ENCODE measurements at regions not wholly inside any gene's neighbourhood (a gene's known extent, or its start where the extent isn't known, plus 50 kb on each side); places are given as distances from the start of the nearest gene placed in this dataset.

- DNase-seq (no peak), ATAC-seq (no peak)
- POLR2A ChIA-PET = no interaction called here
- H3K4me3 Mint-ChIP-seq = no peak overlapping the region
- no peaks in the 10 kb centered on the region for H3K27me3 Mint-ChIP-seq
- H3K27ac Mint-ChIP-seq = no peak overlapping the region
- peaks cover 0 to 65% (median 30%) of the 10 kb centered on the region in 9 donors for H3K9me3 Mint-ChIP-seq
- H3K36me3 Mint-ChIP-seq = peaks cover 0 to 21% (median 1%) of the 10 kb centered on the region in 3 donors
- H3K4me1 Mint-ChIP-seq = no peaks in the 10 kb centered on the region
Measured at GRCh38 chr2:21993002-21993401, 869.2 kb downstream of the TDRD15 start.

GRCh38 chr2:21996339-21996738, 872.6 kb downstream of the TDRD15 start:
- no peak for DNase-seq
- Mint-ChIP-seq H3K27me3 (no peaks in the 10 kb centered on the region), H3K4me1 (no peaks in the 10 kb centered on the region), H3K9me3 (peaks cover 0 to 64% (median 21%) of the 10 kb centered on the region in 9 donors), H3K27ac (no peak overlapping the region), H3K36me3 (peaks cover 0 to 14% (median 1%) of the 10 kb centered on the region in 3 donors), H3K4me3 (no peak overlapping the region)
- no peak for ATAC-seq
- POLR2A ChIA-PET = no interaction called here

GRCh38 chr2:21999522-21999921, 875.8 kb downstream of the TDRD15 start:
- Mint-ChIP-seq H3K27me3 (no peaks in the 10 kb centered on the region), H3K27ac (no peak overlapping the region), H3K36me3 (peaks cover 0 to 9% (median 0%) of the 10 kb centered on the region in 3 donors), H3K4me3 (no peak overlapping the region), H3K4me1 (no peaks in the 10 kb centered on the region), H3K9me3 (peaks cover 4 to 50% (median 16%) of the 10 kb centered on the region in 9 donors)
- DNase-seq (no peak), ATAC-seq (no peak)
- POLR2A ChIA-PET = no interaction called here

GRCh38 chr2:22002066-22002465, 878.3 kb downstream of the TDRD15 start:
- POLR2A ChIA-PET = no interaction called here
- no peak for DNase-seq
- Mint-ChIP-seq H3K27ac (no peak overlapping the region), H3K9me3 (peaks cover 4 to 29% (median 13%) of the 10 kb centered on the region in 9 donors), H3K27me3 (no peaks in the 10 kb centered on the region), H3K36me3 (no peaks in the 10 kb centered on the region), H3K4me3 (no peak overlapping the region), H3K4me1 (no peaks in the 10 kb centered on the region)
- no peak for ATAC-seq

GRCh38 chr2:22003270-22003669, 879.5 kb downstream of the TDRD15 start:
- Mint-ChIP-seq H3K4me1 (no peaks in the 10 kb centered on the region), H3K36me3 (no peaks in the 10 kb centered on the region), H3K4me3 (no peak overlapping the region), H3K27me3 (no peaks in the 10 kb centered on the region), H3K9me3 (peaks cover 0 to 25% (median 14%) of the 10 kb centered on the region in 9 donors), H3K27ac (no peak overlapping the region)
- DNase-seq (no peak), ATAC-seq (no peak)
- POLR2A ChIA-PET = no interaction called here

- Mint-ChIP-seq H3K36me3 (no peaks in the 10 kb centered on the region), H3K4me1 (no peaks in the 10 kb centered on the region), H3K4me3 (no peak overlapping the region), H3K9me3 (peaks cover 0 to 22% (median 10%) of the 10 kb centered on the region in 9 donors), H3K27me3 (no peaks in the 10 kb centered on the region), H3K27ac (no peak overlapping the region)
- DNase-seq (no peak), ATAC-seq (no peak)
- POLR2A ChIA-PET = no interaction called here
Measured at GRCh38 chr2:22011048-22011447, 887.3 kb downstream of the TDRD15 start.

GRCh38 chr2:22020091-22020742, 896.4 kb downstream of the TDRD15 start:
- no peaks in the 10 kb centered on the region for H3K27me3 Mint-ChIP-seq
- POLR2A ChIA-PET = no interaction called here
- ATAC-seq (no peak), DNase-seq (no peak)
- H3K4me1 Mint-ChIP-seq = no peaks in the 10 kb centered on the region
- H3K9me3 Mint-ChIP-seq = peaks cover 0 to 14% (median 2%) of the 10 kb centered on the region in 9 donors
- no peak overlapping the region for H3K27ac Mint-ChIP-seq
- H3K4me3 Mint-ChIP-seq = no peak overlapping the region
- H3K36me3 Mint-ChIP-seq = no peaks in the 10 kb centered on the region

GRCh38 chr2:22027345-22028005, 903.7 kb downstream of the TDRD15 start:
- DNase-seq = no peak
- ATAC-seq = no peak
- Mint-ChIP-seq H3K27me3 (no peaks in the 10 kb centered on the region), H3K36me3 (no peaks in the 10 kb centered on the region), H3K27ac (no peak overlapping the region), H3K4me1 (no peaks in the 10 kb centered on the region), H3K4me3 (no peak overlapping the region), H3K9me3 (peaks cover 0 to 10% (median 0%) of the 10 kb centered on the region in 9 donors)
- POLR2A ChIA-PET = no interaction called here

GRCh38 chr2:22035361-22035830, 911.6 kb downstream of the TDRD15 start:
- POLR2A ChIA-PET = no interaction called here
- Mint-ChIP-seq H3K4me1 (no peaks in the 10 kb centered on the region), H3K9me3 (peaks cover 0 to 19% (median 3%) of the 10 kb centered on the region in 9 donors), H3K27me3 (no peaks in the 10 kb centered on the region), H3K4me3 (no peak overlapping the region), H3K27ac (no peak overlapping the region), H3K36me3 (no peaks in the 10 kb centered on the region)
- no peak for DNase-seq
- ATAC-seq = no peak

- POLR2A ChIA-PET = no interaction called here
- Mint-ChIP-seq H3K4me1 (no peaks in the 10 kb centered on the region), H3K9me3 (peaks cover 2 to 18% (median 5%) of the 10 kb centered on the region in 9 donors), H3K27me3 (no peaks in the 10 kb centered on the region), H3K4me3 (no peak overlapping the region), H3K27ac (no peak overlapping the region), H3K36me3 (peaks cover 0 to 3% (median 0%) of the 10 kb centered on the region in 3 donors)
- DNase-seq (no peak), ATAC-seq (no peak)
Measured at GRCh38 chr2:22037274-22037673, 913.5 kb downstream of the TDRD15 start.

- Mint-ChIP-seq H3K9me3 (peaks cover 2 to 27% (median 10%) of the 10 kb centered on the region in 9 donors), H3K4me1 (peaks cover 0 to 2% (median 0%) of the 10 kb centered on the region in 4 donors), H3K36me3 (peaks cover 0 to 5% (median 0%) of the 10 kb centered on the region in 3 donors), H3K27me3 (no peaks in the 10 kb centered on the region), H3K4me3 (no peak overlapping the region), H3K27ac (no peak overlapping the region)
- no peak for ATAC-seq
- POLR2A ChIA-PET = no interaction called here
- no peak for DNase-seq
Measured at GRCh38 chr2:22043784-22044183, 920.0 kb downstream of the TDRD15 start.

- no peak overlapping the region for H3K27ac Mint-ChIP-seq
- ATAC-seq = no peak
- H3K9me3 Mint-ChIP-seq = peaks cover 0 to 17% (median 7%) of the 10 kb centered on the region in 9 donors
- H3K36me3 Mint-ChIP-seq = no peaks in the 10 kb centered on the region
- no peak overlapping the region for H3K4me3 Mint-ChIP-seq
- H3K27me3 Mint-ChIP-seq = no peaks in the 10 kb centered on the region
- DNase-seq = no peak
- POLR2A ChIA-PET = no interaction called here
- no peaks in the 10 kb centered on the region for H3K4me1 Mint-ChIP-seq
Measured at GRCh38 chr2:22055784-22056620, 932.2 kb downstream of the TDRD15 start.

GRCh38 chr2:22056621-22057132, 932.9 kb downstream of the TDRD15 start:
- Mint-ChIP-seq H3K9me3 (peaks cover 0 to 14% (median 7%) of the 10 kb centered on the region in 9 donors), H3K27ac (no peak overlapping the region), H3K36me3 (no peaks in the 10 kb centered on the region), H3K4me1 (no peaks in the 10 kb centered on the region), H3K4me3 (no peak overlapping the region), H3K27me3 (no peaks in the 10 kb centered on the region)
- POLR2A ChIA-PET = no interaction called here
- DNase-seq (no peak), ATAC-seq (no peak)
